Astrocyte (in vitro differentiated cells and primary cell): ENCODE measurements at regions not wholly inside any gene's neighbourhood (a gene's known extent, or its start where the extent isn't known, plus 50 kb on each side); places are given as distances from the start of the nearest gene placed in this dataset.

Experiments used
- CTCF ChIP-seq: IDR thresholded peaks from 2 replicates; pipeline ENCODE4 v1.5.1; 2011; ENCODE audit warnings: low read depth, mild to moderate bottlenecking, inconsistent platforms, low read length, moderate library complexity; ENCODE audit not compliant: insufficient read depth
- EZH2 ChIP-seq: IDR thresholded peaks from 2 replicates; pipeline ENCODE4 v1.6.1; 2012; ENCODE audit warnings: mild to moderate bottlenecking, low read length, inconsistent platforms; ENCODE audit not compliant: insufficient read depth

GRCh38 chr17:77757561-77757898 is 201.0 kb upstream of the TNRC6C start:
- TF ChIP-seq EZH2 (no peak), CTCF (no peak)
